K562 (cell line): ENCODE measurements at regions not wholly inside any gene's neighbourhood (a gene's known extent, or its start where the extent isn't known, plus 50 kb on each side); places are given as distances from the start of the nearest gene placed in this dataset.

Experiments
- ATAC-seq: fragments of 200-7000 bp; cut with Tn5 transposase; 3 replicates; pipeline ENCODE4 v1.9.1; 2020; ENCODE audit warnings: moderate library complexity
- BruUV-seq: library from RNA; stranded (reverse); fragments of 400-500 nt; replicated peaks from 2 replicates; lab custom pipeline; 2021; lab: Mats Ljungman, UMichigan
- CTCF ChIA-PET: fragments of 300-600 bp; formaldehyde crosslinking; extraction: SDS; loops from one replicate; lab custom pipeline; 2021; ENCODE audit warnings: low intra/inter-chr PET ratio; lab: Yijun Ruan, JAX
- POLR2A ChIA-PET: fragments of 300-600, 350-650 bp; sonication (Branson Sonifier 250); formaldehyde crosslinking; extraction: SDS; loops from one replicate; lab custom pipeline; 2021; ENCODE audit warnings: antibody characterized with exemption, inconsistent platforms; lab: Yijun Ruan, JAX
- DNase-seq, 4 experiments: peaks; one replicate each; pipeline versions ENCODE4 v3.0.0 to v3.0.0-alpha.2; 2011 to 2018; ENCODE audit warnings: low spot score in 3 of 4, mixed read lengths in 3 of 4; ENCODE audit errors: extremely low read depth in 1 of 4
- FAIRE-seq: peaks from 2 replicates; lab custom pipeline; 2011; peaks lifted over from hg19 to GRCh38; lab: Jason Lieb, UNC
- H2AFZ ChIP-seq: 2 replicates; pipeline ENCODE4 v1.6.0; 2011; ENCODE audit warnings: low read depth, low read length, control low read depth, inconsistent platforms
- H3K27ac ChIP-seq: fragments of 200-600 bp; 3 replicates; pipeline ENCODE4 v1.8.0; 2011; ENCODE audit warnings: low read depth, mild to moderate bottlenecking, control low read depth, inconsistent platforms, low read length, moderate library complexity, mixed read lengths; ENCODE audit errors: extremely low read depth
- H3K27me3 ChIP-seq, 2 experiments: fragments of 300-600 bp in 1 of 2; 2 replicates in 1 of 2; 3 replicates in 1 of 2; pipeline versions ENCODE4 v1.6.0 to v1.8.0; 2011; ENCODE audit warnings: inconsistent platforms in 2 of 2, low read length in 2 of 2, mild to moderate bottlenecking in 1 of 2, mixed read lengths in 1 of 2, moderate library complexity in 1 of 2; ENCODE audit not compliant: control insufficient read depth in 2 of 2, insufficient read depth in 2 of 2
- H3K36me3 ChIP-seq: fragments of 300-600 bp; 3 replicates; pipeline ENCODE4 v1.8.0; 2011; ENCODE audit warnings: mild to moderate bottlenecking, low read length, inconsistent platforms; ENCODE audit not compliant: control insufficient read depth, insufficient read depth
- H3K4me1 ChIP-seq, 2 experiments: fragments of 200-600 bp in 1 of 2; replicated peaks in 1 of 2; 2 replicates in 1 of 2; 3 replicates in 1 of 2; pipeline versions ENCODE4 v1.5.1 to v1.8.0; 2011; ENCODE audit warnings: inconsistent platforms in 2 of 2, low read length in 2 of 2, mild to moderate bottlenecking in 1 of 2, mixed read lengths in 1 of 2, moderate library complexity in 1 of 2; ENCODE audit not compliant: control insufficient read depth in 2 of 2, insufficient read depth in 2 of 2
- H3K4me2 ChIP-seq: 2 replicates; pipeline ENCODE4 v1.6.1; 2011; ENCODE audit warnings: low read length, control low read depth, inconsistent platforms, mixed read lengths; ENCODE audit not compliant: insufficient read depth
- H3K4me3 ChIP-seq: fragments of 200-600 bp; sonication (generic), shearing (Covaris generic); 2 replicates; pipeline ENCODE4 v1.5.1; 2016; ENCODE audit warnings: control low read depth, inconsistent platforms
- H3K79me2 ChIP-seq: fragments of 200-600 bp; 3 replicates; pipeline ENCODE4 v1.8.0; 2011; ENCODE audit warnings: low read length, inconsistent platforms; ENCODE audit not compliant: control insufficient read depth, insufficient read depth
- H3K9ac ChIP-seq, 2 experiments: 2 replicates each; pipeline versions ENCODE4 v1.6.0 to v1.6.1; 2011; ENCODE audit warnings: low read depth in 2 of 2, low read length in 2 of 2, control low read depth in 1 of 2, inconsistent platforms in 1 of 2, mild to moderate bottlenecking in 1 of 2, mixed read lengths in 1 of 2; ENCODE audit not compliant: insufficient read depth in 1 of 2
- H3K9me1 ChIP-seq: one replicate; pipeline ENCODE4 v1.6.0; 2011; ENCODE audit warnings: inconsistent platforms, mild to moderate bottlenecking, low read length, moderate library complexity; ENCODE audit not compliant: control insufficient read depth, insufficient read depth
- H3K9me3 ChIP-seq: replicated peaks from 2 replicates; pipeline ENCODE4 v1.5.1; 2011; ENCODE audit warnings: low read depth, low read length, inconsistent platforms; ENCODE audit not compliant: control insufficient read depth, insufficient read depth
- H4K20me1 ChIP-seq: replicated peaks from 2 replicates; pipeline ENCODE4 v1.6.1; 2011; ENCODE audit warnings: low read length, inconsistent platforms, mixed read lengths; ENCODE audit not compliant: control insufficient read depth, insufficient read depth
- CBX5 ChIP-seq: IDR thresholded peaks from 2 replicates; pipeline ENCODE4 v1.6.1; 2014; ENCODE audit warnings: low read depth, borderline replicate concordance
- FOXK1 ChIP-seq: sonication (generic); formaldehyde crosslinking; IDR thresholded peaks from 2 replicates; pipeline ENCODE4 v1.8.0; 2022; ENCODE audit warnings: missing genetic modification reagents, mild to moderate bottlenecking, borderline replicate concordance
- GABPB2 ChIP-seq: fragments of 250-450 bp; sonication (Bioruptor Pico); conservative IDR thresholded peaks from 2 replicates; pipeline ENCODE4 v1.5.1; 2021; ENCODE audit warnings: mild to moderate bottlenecking
- HNRNPH1 ChIP-seq: fragments of 200-400 bp; formaldehyde crosslinking; optimal IDR thresholded peaks from 2 replicates; pipeline ENCODE3; 2017; ENCODE audit warnings: low read depth, mild to moderate bottlenecking, low read length, moderate library complexity
- SIRT6 ChIP-seq: IDR thresholded peaks from one replicate; pipeline ENCODE4 v1.6.1; 2012; ENCODE audit warnings: low read depth, mild to moderate bottlenecking, control low read depth, inconsistent platforms, low read length, moderate library complexity
- TSHZ1 ChIP-seq: fragments of 250-450 bp; sonication (Bioruptor Pico); IDR thresholded peaks from 2 replicates; pipeline ENCODE4 v1.4.0; 2020; ENCODE audit warnings: mild to moderate bottlenecking, moderate library complexity
- ZNF436 ChIP-seq: fragments of 250-450, 450-650 bp; sonication (Bioruptor Pico); formaldehyde crosslinking; IDR thresholded peaks from 2 replicates; pipeline ENCODE4 v1.7.0; 2020; ENCODE audit warnings: mild to moderate bottlenecking
- ZNF76 ChIP-seq: fragments of 250-450 bp; sonication (Bioruptor Pico); IDR thresholded peaks from 2 replicates; pipeline ENCODE4 v1.4.0; 2020; ENCODE audit warnings: mild to moderate bottlenecking, moderate library complexity, borderline replicate concordance
- WGBS: fragments of 100-300 bp; shearing (Covaris generic); methylation state at CpG from one replicate; pipeline ENCODE4 v1.1.6; 2016; ENCODE audit warnings: low coverage, mixed read lengths; ENCODE audit not compliant: insufficient coverage; ENCODE audit errors: missing lambda C conversion rate; 5-methylcytosine and 5-hydroxymethylcytosine counted together
- in situ Hi-C: fragments of 300-500 bp; cut with MboI; formaldehyde crosslinking; loops from 4 replicates; pipeline ENCODE4 v1.15.0; 2018; ENCODE audit warnings: inconsistent platforms, mixed read lengths
- intact Hi-C: fragments of 100-400 bp; cut with micrococcal nuclease; formaldehyde crosslinking; loops from 2 replicates; pipeline ENCODE4 v1.14.2; 2022
- TF ChIP-seq, protein P1 (sequence below): sonication (generic); formaldehyde crosslinking; IDR thresholded peaks from 2 replicates; pipeline ENCODE4 v1.8.0; 2022; ENCODE audit warnings: mild to moderate bottlenecking, low read depth, missing genetic modification reagents
- TF ChIP-seq, protein P2 (sequence below): fragments of 250-450 bp; sonication (Bioruptor Pico); IDR thresholded peaks from 2 replicates; pipeline ENCODE4 v1.4.0; 2020; ENCODE audit warnings: borderline replicate concordance

DNA sequence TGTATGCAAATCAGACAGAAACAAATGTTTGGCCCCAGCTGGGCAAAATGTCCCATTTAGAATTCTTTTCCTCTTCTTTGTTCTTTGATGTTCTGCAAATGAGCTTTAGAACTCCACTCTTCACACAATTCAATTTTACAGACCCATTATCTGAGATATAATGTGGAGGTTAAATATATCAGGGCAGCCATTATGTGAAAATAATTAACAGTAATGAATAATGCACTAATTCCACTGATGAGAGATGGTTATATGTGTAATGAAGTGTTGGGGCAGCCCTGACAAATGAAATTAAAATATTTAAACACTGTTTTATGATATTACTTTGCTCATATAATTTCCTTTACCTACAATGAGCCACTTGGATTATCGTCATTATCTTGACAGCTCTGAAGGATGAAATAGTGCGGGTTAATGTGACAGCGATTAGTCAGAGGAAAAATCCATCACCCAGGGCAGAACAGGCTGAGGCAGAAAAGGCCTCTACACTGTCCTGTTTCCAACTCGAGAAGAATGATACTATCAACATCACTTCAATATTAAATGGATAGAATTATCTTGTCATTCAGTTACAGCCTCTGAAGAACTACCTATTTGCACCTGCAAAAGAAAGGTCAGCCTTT, 321.1 kb downstream of the RBM26 start:
- ChIA-PET CTCF (no interaction called here), POLR2A (no interaction called here)
- Histone ChIP-seq H3K9ac (no peak overlapping the region), H3K27ac (no peak overlapping the region), H4K20me1 (no peaks in the 10 kb centered on the region), H3K27me3 (no peaks in the 10 kb centered on the region), H3K79me2 (no peaks in the 10 kb centered on the region), H2AFZ (no peak overlapping the region), H3K4me1 (no peaks in the 10 kb centered on the region), H3K4me2 (no peak overlapping the region), H3K36me3 (no peaks in the 10 kb centered on the region), H3K9me1 (no peaks in the 10 kb centered on the region), H3K9me3 (no peaks in the 10 kb centered on the region), H3K4me3 (no peak overlapping the region)
- 0% methylated on average over 4 of the region's 4 CpGs for WGBS
- FAIRE-seq (no peak), DNase-seq (no peak), ATAC-seq (no peak)
- BruUV-seq, result no TSS peak
- in situ Hi-C loops, result no loop called here
- TF ChIP-seq SIRT6 (no peak), ZNF76 (no peak), FOXK1 (no peak), TSHZ1 (no peak), GABPB2 (no peak), ZNF436 (CRISPR knock-in tag) (no peak), HNRNPH1 (no peak), CBX5 (no peak)
- TF ChIP-seq, protein P1, sequence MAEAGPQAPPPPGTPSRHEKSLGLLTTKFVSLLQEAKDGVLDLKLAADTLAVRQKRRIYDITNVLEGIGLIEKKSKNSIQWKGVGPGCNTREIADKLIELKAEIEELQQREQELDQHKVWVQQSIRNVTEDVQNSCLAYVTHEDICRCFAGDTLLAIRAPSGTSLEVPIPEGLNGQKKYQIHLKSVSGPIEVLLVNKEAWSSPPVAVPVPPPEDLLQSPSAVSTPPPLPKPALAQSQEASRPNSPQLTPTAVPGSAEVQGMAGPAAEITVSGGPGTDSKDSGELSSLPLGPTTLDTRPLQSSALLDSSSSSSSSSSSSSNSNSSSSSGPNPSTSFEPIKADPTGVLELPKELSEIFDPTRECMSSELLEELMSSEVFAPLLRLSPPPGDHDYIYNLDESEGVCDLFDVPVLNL (CRISPR knock-in tag), result no peak
- TF ChIP-seq, protein P2, sequence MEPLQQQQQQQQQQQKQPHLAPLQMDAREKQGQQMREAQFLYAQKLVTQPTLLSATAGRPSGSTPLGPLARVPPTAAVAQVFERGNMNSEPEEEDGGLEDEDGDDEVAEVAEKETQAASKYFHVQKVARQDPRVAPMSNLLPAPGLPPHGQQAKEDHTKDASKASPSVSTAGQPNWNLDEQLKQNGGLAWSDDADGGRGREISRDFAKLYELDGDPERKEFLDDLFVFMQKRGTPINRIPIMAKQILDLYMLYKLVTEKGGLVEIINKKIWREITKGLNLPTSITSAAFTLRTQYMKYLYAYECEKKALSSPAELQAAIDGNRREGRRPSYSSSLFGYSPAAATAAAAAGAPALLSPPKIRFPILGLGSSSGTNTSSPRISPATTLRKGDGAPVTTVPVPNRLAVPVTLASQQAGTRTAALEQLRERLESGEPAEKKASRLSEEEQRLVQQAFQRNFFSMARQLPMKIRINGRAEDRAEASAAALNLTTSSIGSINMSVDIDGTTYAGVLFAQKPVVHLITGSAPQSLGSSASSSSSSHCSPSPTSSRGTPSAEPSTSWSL (CRISPR knock-in tag), result no peak
- intact Hi-C loops, result no loop called here
